ENCODE measurements at regions not wholly inside any gene's neighbourhood (a gene's known extent, or its start where the extent isn't known, plus 50 kb on each side); places are given as distances from the start of the nearest gene placed in this dataset.

DNA sequence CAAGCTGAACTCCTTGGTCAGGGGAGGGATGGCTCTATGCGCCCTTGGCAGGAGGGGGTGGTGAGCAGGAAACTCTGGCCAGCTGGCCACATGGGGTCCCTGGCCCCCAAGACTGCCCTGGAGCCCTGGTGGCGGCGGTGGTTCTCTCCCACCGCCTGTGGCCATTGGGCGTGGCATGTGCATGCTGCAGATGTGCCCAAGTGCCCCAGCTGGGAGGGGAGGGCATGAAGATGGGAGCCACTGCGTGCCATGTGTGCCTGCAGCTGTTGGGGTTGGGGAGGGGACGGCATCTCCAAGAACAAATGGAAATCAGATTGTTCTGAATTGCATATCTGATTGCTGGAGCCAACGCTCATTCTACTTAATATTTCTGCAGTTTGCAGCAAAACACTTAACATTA, 115.7 kb upstream of the IGF1 start:
- no peak for DNase-seq (ENCODE audit: low spot score)

DNA sequence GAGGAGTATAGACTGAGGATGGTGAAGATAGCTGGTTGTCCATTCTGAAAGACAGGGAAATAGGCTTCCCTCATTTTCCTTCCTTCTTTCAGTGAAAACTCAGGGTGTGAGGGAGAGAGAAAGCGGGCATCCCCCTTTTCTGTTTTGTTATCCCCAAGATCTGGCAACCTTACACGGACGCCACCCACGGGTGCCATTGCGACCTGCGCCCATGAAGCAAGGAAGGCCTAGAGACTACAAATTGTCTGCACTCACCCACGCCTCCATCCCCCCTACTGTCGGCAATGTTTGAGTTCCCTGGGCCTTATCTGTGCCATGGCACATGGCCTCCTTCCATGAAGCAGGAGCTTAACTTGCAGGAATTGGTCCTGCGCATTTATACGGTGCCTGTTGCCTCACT, 115.0 kb upstream of the IGF1 start:
- no peak for DNase-seq (ENCODE audit: low spot score)

- no peak for DNase-seq (ENCODE audit: low spot score)
Measured at GRCh38 chr12:102593134-102593533, 112.8 kb upstream of the IGF1 start.

DNA sequence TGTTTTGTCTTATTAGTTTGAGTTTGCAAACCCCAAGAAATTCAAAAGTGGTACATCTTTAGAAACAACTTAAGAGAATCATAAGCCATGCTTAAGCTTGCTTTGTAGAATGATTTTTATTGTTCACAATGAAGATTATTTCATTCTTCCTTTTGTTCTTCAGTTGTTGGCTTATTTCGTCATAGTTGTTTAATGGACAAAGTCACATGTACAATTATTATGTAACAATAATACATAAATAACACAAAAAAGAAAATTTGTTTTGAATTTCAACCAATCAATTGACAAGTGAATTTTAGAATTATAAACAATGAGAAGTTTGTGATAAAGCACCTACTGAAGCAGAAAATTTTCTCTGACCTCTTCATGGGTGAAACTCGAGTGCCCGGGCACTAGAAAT, 111.8 kb upstream of the IGF1 start:
- no peak for DNase-seq (ENCODE audit: low spot score)

DNA sequence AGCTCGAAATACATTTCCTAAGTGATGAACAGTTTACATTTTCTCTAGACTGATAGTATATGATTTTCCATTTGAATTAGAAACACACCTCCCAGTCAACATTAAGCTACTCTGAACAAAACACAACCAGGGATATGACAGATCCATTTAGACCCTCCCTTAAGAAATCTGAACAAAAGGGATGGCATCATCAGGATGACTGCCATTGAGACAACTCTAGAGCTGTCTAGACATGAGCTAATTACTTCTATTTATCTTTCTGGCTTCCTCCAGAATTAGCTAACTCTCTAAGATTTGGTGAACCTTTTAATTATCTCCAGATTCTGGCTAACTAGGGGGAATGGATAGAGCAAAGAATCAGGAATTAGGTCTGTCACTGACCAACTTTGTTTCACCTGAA, 92.9 kb upstream of the IGF1 start:
- DNase-seq (ENCODE audit: low spot score) = no peak

DNA sequence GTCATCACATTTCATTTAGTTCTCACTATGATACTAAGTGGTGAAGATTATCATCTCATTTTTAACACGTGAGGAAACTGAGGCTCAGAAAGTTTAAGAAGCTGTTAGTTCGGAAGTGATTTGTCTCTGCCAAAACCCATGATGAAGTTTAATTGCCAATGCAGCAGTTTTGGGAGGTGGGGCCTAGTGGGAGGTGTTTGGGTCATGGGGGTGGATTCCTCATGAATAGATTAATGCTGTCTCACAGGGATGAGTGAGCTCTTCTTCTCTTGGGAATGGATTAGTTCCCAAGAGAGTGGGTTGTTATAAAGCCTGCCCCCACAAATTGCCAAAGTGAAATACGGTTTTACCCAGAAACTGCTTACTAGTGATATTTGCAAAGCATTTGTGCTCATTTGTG, 91.5 kb upstream of the IGF1 start:
- no peak for DNase-seq (ENCODE audit: low spot score)

DNA sequence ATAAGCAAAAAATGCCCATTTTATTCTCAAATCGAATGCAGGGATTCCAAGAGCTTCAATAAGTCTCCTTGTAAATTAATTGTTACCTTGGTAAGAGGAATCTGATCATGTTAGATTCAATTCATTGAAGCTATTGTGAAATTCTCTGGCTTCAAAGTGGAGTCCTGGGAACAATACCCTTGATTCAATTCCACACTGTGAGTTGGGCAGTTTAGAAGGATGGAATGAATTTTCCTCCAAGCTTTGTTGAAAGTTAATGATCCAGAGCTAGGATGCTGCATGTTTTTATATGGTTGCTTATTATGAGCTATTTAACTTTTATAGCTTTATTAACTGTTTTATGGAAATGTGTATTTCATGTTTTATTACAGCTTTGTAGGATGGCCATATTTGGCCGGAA, 89.9 kb upstream of the IGF1 start:
- no peak for DNase-seq (ENCODE audit: low spot score)

DNA sequence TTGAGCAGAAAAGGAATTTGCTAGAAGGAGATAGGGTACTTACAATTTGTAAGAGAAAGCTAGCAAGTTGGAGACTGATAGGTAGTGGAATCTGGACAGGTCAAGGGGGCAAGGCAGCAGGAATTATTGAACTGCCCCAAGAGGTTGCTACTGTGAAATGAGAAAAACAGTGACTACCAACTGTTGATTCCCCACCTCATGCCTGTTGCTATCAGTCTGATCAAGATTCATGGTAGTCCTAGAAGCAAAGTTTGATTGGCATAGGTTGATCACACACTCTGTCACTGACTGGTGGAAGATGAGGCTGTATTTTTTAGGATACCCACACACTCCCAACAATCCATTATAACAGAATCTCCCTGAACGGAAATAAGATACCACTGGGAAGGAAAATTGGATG, 89.4 kb upstream of the IGF1 start:
- DNase-seq (ENCODE audit: low spot score) = no peak

GRCh38 chr12:102568276-102568675, 87.9 kb upstream of the IGF1 start:
- no peak for DNase-seq (ENCODE audit: low spot score)

DNA sequence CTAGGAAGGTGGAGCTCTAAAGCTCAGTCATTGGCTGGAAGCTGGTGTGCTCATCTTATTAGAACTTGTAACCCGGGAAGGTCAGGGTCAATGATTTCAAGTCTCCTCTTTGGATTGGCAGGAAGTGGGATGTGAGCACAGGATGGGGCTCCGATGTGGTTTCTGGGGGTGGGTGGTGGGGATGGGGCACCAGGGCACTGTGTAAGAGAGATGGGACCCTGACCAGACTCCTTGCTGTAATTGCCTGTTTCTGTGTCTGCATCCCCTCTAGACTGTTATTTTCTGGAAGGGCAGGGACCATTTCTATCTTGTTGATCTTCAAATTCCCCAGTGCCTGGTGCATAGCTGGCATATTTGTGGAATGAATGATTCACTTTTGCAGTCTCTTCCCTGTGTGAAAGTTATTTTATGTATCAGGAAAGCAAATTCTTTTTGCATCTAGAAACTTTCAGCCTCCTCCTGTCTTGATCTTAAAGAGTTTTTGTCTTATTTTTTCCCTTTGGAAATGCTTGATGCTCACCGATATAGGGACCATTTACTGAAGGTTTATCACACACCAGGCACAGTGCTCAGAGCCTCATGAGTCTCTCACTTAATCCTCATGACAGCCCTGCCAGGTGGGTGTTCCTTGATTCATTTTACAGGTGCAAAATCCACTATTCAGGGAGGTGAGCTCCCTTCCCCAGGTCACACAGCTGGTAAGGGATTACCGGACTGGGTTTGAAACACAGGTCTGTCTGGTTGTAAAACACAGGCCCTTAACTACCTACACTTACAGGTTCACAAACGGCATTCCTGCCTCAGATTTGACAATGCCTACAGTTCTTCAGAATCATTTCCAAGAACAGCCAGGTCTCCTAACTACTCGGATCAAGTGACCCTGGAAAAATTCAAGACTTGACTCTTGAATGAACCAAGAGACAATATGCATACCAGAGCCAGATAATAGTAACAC, 86.9 kb upstream of the IGF1 start:
- no peak for DNase-seq (ENCODE audit: low spot score)

- no peak for DNase-seq (ENCODE audit: low spot score)
Measured at GRCh38 chr12:102565555-102565954, 85.2 kb upstream of the IGF1 start.

DNA sequence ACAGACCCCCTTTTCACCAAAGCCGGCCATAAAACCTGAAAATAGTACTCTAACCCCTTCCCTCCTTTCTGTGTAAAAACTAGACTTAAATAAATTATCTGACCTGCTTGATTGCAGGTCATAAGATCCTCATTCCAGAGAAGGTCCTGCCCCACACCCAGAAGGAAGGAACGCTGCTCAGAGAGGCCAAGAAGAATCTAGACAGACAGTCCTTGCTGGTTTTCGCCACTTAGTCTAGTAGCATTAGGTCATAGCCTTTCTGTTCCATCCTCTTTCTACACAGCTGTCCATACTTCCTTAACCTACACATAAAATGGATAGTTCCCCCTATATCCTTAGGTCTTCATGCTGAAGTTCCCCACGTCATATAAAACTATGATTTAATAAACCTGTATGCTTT, 83.7 kb upstream of the IGF1 start:
- no peak for DNase-seq (ENCODE audit: low spot score)

- DNase-seq (ENCODE audit: low spot score) = no peak
Measured at GRCh38 chr12:102562836-102563425, 82.6 kb upstream of the IGF1 start.

DNA sequence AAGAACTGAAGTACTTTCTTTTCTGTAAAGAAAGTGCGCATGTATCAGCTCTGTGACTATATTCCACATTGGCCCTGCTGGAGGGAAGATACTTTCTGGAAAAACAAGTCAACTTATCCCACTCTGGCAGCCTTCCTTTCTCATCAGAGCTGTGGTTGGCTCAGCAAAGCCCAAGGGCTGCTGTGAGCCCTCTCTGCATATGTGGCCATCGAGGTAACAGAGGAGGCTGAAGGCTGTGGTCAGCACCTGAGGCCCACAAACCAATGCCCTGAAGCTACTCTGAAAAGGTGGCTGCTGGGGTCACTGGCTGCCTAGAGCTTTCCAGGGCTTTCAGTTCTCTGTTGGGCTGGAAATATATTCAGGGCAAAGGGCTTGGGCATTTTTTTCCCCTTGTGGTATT, 70.8 kb upstream of the IGF1 start:
- no peak for DNase-seq (ENCODE audit: low spot score)

- no peak for DNase-seq (ENCODE audit: low spot score)
Measured at GRCh38 chr12:102549691-102550090, 69.3 kb upstream of the IGF1 start.

GRCh38 chr12:102548543-102548942, 68.2 kb upstream of the IGF1 start:
- no peak for DNase-seq (ENCODE audit: low spot score)

GRCh38 chr12:102543494-102544485, 63.4 kb upstream of the IGF1 start:
- no peak for DNase-seq (ENCODE audit: low spot score)

DNA sequence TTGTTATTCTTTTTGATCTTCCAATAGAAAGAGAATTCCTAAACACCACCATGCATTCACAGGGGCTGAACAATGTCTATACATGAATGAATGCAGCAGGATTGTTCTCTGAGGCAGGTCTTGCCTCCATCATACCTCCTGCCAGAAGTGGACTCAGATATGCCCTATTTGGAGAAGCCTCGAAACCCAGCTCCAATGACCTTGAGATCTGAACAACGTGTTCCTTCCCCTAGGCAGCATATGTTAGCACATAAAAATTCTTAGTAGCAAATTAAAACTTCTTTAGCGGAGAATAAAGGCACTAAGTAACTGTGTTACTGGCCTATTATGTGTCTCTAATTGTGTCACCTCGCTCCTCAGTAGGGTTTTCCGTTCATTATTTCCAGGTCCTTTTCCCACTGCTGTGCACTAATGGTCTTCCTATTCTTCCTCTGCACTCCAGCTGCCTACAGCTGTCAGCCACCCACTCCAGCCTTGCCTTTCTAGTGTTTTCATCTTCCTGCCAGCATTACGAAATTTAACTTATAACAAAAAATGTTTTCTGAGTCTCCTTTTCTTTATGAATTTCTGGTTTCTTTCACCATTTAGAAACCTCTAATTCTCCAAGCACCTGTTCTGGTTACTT, 62.6 kb upstream of the IGF1 start:
- no peak for DNase-seq (ENCODE audit: low spot score)

- no peak for DNase-seq (ENCODE audit: low spot score)
Measured at GRCh38 chr12:102540815-102541385, 60.5 kb upstream of the IGF1 start.

DNA sequence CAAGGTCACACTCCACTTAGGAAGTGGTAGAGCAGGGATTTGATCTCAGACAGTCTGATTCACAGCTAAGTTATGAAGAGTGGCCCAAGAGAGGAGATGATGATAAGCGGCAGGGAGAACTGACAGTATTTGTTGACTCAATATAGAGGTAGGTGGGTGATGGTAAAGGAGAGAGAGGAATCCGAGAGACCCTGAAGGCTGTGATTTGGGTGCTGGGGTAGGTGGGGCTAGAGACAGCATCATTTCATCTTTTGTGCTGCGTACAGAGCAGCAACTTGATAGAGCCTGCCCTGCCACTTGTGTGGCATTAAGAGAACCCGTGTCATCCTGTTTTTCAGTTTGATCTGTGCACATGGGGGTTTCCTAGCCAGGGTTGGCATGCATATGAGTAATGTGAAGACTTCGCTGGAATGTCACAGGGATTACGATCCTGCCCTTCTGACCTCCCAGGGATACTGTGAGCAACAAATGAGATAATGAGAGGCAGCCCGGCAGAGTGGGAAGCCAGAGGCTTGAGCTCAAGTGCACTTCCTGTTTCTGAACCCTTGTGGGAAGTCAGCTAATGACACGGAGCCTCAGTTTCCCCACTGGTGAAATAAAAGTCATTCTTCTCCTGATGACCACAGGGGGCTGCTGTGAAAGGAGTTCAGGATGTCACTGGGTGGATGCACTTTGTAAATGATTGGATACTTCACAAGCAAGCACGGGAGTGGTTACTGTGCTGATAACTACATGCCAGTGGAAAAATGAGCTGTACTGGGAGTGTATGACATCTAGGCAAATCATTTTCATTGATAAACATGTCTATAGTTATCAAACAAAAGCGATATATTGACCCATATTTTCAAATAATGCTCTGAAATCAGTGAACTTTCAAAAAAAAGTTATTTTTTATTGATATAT, 59.5 kb upstream of the IGF1 start:
- no peak for DNase-seq (ENCODE audit: low spot score)

DNA sequence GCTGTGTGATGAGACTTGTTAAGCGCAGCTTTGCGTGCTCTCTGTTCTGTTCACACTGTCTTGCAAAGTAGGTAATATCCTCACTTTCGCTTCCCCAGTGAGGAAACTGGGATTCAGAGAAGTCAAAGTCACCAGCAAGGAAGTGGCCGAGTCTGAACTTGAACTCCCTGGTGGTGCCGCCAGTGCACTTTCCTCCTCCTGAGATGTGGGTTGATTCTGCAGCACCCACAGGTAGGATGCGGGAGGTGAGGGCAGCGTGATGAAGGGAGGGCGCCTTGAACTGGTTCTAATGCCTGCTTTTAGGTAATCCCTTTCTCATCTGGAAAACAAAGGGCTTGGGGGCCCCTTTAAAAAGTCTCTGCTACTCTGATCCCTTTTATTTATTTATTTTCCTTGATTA, 54.9 kb upstream of the IGF1 start:
- no peak for DNase-seq (ENCODE audit: low spot score)
